ENCODE measurements at regions not wholly inside any gene's neighbourhood (a gene's known extent, or its start where the extent isn't known, plus 50 kb on each side); places are given as distances from the start of the nearest gene placed in this dataset.
"Not testable (repeated sequence)": the region's sequence is repeated elsewhere in the genome, so short reads cannot be mapped to it uniquely, and the experiment has no call there.

GRCh38 chr5:6321078-6321477 is 57.3 kb downstream of the MED10 start:
- DNase-seq (ENCODE audit: low spot score) = no peak

GRCh38 chr5:6319116-6319515 is 59.2 kb downstream of the MED10 start:
- no peak for DNase-seq (ENCODE audit: low spot score)

GRCh38 chr5:6317116-6317798 is 61.1 kb downstream of the MED10 start:
- DNase-seq (ENCODE audit: low spot score) = no peak

- DNase-seq (ENCODE audit: low spot score) = no peak
Observed at GRCh38 chr5:6315580-6315979, 62.8 kb downstream of the MED10 start.

GRCh38 chr5:6311568-6312501 is 66.5 kb downstream of the MED10 start:
- no peak for DNase-seq (ENCODE audit: low spot score)

GRCh38 chr5:6309949-6310348 is 68.4 kb downstream of the MED10 start:
- no peak for DNase-seq (ENCODE audit: low spot score)

- no peak for DNase-seq (ENCODE audit: low spot score)
Observed at GRCh38 chr5:6308683-6309082, 69.7 kb downstream of the MED10 start.

- DNase-seq (ENCODE audit: low spot score) = no peak
Observed at GRCh38 chr5:6307304-6307703, 71.0 kb downstream of the MED10 start.

- no peak for DNase-seq (ENCODE audit: low spot score)
Observed at GRCh38 chr5:6305853-6306252, 72.5 kb downstream of the MED10 start.

- DNase-seq (ENCODE audit: low spot score) = no peak
Observed at GRCh38 chr5:6302684-6303083, 75.7 kb downstream of the MED10 start.

- no peak for DNase-seq (ENCODE audit: low spot score)
Observed at GRCh38 chr5:6302075-6302474, 76.3 kb downstream of the MED10 start.

GRCh38 chr5:6296524-6296923 is 81.8 kb downstream of the MED10 start:
- DNase-seq (ENCODE audit: low spot score) = no peak

GRCh38 chr5:6291961-6292360 is 86.4 kb downstream of the MED10 start:
- no peak for DNase-seq (ENCODE audit: low spot score)

GRCh38 chr5:6289239-6289638 is 89.1 kb downstream of the MED10 start:
- no peak for DNase-seq (ENCODE audit: low spot score)

GRCh38 chr5:6287176-6287575 is 91.2 kb downstream of the MED10 start:
- DNase-seq (ENCODE audit: low spot score) = no peak

GRCh38 chr5:6286404-6286803 is 91.9 kb downstream of the MED10 start:
- DNase-seq (ENCODE audit: low spot score) = no peak

GRCh38 chr5:6284491-6284890 is 93.9 kb downstream of the MED10 start:
- not testable (repeated sequence) for DNase-seq (ENCODE audit: low spot score)

- DNase-seq (ENCODE audit: low spot score) = no peak
Observed at GRCh38 chr5:6282352-6282751, 96.0 kb downstream of the MED10 start.

- DNase-seq (ENCODE audit: low spot score) = no peak
Observed at GRCh38 chr5:6281818-6282217, 96.5 kb downstream of the MED10 start.

- no peak for DNase-seq (ENCODE audit: low spot score)
Observed at GRCh38 chr5:6280425-6281100, 97.8 kb downstream of the MED10 start.

GRCh38 chr5:6279607-6280006 is 98.7 kb downstream of the MED10 start:
- DNase-seq (ENCODE audit: low spot score) = no peak

- no peak for DNase-seq (ENCODE audit: low spot score)
Observed at GRCh38 chr5:6274846-6275543, 103.4 kb downstream of the MED10 start.
